NCI-H1092 treated with DMSO at 0.1 percent for 48 hours (cell line): ENCODE measurements at regions not wholly inside any gene's neighbourhood (a gene's known extent, or its start where the extent isn't known, plus 50 kb on each side); places are given as distances from the start of the nearest gene placed in this dataset.
"Not testable (repeated sequence)": the region's sequence is repeated elsewhere in the genome, so short reads cannot be mapped to it uniquely, and the experiment has no call there.

Source experiments
- DNase-seq: peaks from one replicate; lab custom pipeline; 2025; lab: John Stamatoyannopoulos, UW

DNA sequence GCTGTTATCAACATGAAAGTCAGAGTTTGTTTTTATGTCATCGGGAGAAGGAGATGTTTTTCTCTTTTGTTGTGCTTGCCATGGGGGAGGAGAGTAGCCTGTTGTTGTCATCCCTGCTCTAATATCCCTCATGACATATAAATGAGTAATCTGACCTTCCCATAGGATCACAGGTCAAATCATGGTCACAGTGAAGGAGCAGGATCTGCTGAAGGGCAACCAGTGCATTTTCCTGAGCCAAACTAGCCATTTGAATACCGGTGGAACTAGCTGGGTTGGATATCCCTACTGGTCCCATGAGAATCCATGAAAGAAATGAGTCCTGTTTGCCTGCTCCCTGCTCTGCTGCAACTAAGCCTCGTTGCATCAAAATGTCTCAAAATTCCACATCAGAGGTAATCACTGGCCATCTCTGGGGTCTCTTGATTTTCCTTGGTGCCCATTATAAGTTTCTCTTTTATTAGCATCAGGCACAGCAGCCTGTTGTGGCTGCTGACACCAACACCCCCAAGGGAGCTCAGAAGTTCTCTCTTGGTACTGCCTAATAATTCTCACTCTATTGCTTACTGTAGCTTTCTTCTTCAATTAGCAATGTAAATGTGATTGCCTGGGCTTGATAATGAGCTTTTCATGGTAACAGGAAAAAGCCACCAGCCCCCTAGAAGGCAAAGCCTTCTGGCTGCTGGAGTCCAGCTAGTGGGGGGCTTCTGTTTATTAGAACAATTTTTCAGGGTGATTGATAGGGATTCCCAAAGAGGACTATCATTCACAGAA, 211.4 kb upstream of the ERCC4 start:
- DNase-seq: no peak

DNA sequence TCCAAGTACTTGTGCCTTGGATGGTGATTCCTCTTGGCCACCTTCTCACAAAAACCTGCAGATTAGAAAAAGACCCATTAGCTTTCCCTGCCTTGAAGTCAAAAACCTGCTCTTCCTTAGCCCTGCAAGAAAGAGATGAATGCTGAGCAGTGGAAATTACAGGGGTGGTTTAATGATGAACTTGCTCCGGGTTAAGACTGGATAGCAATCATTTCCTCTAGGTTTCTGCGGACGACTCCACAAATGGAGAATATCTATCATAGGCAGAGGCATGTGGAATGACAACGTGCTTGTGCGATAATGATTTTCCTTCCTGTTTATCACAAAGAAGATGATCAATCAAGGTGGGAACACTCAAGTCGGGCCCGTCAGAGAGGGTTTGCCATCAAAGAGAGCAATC, 201.2 kb upstream of the ERCC4 start:
- no peak for DNase-seq

DNA sequence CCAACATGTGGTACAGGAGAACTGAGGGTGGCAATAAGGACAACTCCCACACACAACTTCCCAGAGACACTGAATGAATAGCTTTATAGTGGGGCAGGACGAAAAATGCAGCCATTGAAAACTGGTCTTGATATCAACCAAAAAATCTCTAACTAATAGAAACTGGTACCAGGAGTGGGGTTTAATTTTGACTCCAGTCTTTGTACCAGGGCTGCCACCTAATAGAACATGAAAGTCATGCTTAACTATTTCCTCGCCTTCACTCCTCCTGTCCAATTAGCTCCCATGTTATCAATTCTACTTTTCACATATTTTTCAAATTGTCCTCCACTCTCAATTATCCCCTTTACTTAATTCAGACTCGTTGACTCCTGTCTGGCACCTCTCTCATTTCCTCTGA, 192.0 kb upstream of the ERCC4 start:
- no peak for DNase-seq

DNA sequence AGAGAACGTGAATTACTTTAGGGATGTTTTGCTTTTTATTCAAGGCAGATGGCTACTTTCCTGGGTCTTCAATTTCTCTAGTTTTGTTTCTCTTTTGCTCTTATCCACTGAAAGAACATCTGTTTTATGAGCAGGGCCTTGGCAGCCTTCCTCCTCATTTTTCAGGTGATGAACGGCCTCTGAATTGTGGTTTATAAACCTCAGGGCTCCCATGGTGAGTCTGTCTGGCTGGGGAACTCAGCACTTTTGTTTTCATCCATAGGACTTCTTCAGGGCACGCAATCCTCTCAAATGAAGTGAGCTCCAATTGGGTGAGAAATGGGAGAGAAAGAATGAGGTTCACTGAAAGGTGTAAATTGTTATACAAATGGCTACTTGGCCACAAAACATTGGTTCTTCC, 186.4 kb upstream of the ERCC4 start:
- no peak for DNase-seq

DNA sequence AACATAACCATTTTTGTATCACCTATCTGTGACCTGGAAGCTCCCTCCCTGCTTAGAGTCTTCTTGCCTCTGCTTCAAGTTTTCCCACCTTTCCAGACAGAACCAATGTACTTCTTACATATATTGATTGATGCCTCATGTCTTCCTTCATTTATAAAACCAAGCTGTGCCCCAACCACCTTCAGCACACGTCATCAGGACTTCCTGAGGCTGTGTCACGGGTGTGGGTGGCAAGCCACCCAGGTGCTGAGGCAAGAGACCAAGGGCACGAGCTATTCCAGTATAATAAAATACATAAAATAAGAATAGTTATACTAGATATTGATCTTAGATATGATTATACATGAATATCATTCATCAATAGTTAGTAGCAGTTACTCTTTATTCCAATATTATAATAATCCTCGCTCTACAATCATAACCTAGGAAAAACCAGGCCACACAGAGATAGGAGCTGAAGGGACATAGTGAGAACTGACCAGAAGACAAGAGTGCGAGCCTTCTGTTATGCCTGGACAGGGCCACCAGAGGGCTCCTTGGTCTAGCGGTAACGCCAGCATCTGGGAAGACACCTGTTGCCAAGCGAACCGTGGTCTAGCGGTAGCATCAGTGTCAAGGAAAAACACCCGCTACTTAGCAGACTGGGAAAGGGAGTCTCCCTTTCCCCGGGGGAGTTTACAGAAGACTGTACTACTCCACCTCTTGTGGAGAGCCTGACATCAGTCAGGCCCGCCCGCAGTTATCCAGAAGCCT, 180.2 kb upstream of the ERCC4 start:
- DNase-seq: not testable (repeated sequence)

DNA sequence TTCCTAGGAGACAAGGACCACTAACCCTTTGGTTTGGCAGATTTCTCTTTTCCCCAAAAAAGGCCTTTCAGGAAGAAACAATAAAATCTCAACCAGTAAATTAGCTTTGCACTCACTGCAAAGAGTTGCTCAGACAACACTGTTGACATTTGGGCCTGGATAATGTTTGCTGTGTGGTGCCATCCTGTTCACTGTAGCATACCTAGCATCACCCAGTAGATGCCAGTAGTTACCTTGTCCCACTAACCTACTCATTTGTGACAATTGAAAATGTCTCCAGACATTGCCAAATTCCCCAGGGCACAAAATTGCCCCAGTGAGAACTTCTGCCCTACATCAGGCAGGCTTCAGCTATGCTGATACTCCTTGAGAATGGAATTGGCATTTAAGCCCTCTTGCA, 177.0 kb upstream of the ERCC4 start:
- no peak for DNase-seq

DNA sequence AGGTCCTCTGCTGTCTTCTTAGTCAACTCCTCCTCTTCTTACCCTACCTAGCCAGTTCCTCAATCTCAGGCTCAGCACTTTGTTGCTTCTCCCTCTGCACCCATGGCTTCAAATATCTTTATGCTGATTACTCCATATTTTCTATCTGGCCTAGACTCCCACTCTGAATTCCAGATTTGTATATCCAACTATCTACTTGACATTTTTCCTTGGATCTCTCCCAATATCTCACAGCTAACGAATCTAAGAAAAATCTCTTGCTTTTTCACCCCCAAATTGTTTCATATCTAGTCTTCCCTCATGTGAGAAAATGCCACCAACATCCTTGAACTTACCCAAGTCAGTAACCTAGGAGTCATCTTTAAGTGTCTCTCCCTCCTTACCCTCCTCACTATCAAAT, 176.4 kb upstream of the ERCC4 start:
- DNase-seq: no peak

DNA sequence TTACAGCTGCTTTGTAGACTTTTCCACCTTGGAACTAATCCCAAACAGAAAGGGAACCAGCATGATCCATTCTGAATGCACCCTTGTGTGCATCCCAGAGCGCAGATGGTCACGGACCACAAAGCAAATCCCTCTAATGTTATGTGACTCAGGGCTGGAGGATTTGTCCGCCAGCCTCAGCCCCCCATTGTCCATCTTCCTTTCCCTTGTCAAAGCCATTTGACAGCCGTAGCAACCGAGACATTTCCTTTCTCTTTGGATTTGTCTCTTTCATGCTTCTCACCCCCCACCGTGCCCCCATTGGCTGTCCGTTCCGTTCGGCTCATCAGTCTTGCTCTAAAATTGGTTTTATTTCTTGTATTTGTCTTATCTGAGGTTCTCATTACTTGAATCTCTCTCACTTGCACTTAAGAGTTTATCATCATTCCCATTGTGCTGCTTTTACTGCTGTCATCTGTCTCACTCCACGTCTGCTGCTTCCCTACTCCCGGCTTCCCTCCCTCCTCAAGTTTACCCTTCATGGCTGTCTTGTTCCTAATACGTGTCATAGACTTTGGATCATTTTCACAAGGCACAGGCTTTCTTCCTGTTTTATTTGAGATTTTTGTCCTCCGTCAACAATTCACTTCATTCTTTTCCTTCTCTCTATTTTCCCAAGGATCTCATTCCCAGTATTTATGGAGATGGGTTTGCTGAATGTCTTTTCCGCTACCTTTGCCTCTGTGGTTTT, 163.4 kb upstream of the ERCC4 start:
- no peak for DNase-seq

DNA sequence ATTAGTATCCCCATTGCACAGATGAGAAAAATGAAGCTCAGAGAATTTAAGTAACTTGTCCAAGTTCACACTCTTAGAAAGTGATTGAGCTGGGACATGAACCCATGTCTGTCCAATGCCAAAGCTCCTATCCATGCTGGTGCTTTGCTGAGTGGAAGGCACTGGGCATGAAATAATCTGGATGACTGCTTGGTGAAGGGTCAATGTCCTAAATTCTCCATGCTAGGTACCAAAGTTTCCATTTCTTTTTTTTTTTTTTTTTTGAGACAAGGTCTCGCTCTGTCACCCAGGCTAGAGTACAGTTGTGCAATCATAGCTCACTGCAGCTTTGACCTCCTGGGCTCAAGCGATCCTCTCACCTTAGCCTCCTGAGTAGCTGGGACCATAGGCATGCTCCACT, 153.6 kb upstream of the ERCC4 start:
- DNase-seq: no peak

DNA sequence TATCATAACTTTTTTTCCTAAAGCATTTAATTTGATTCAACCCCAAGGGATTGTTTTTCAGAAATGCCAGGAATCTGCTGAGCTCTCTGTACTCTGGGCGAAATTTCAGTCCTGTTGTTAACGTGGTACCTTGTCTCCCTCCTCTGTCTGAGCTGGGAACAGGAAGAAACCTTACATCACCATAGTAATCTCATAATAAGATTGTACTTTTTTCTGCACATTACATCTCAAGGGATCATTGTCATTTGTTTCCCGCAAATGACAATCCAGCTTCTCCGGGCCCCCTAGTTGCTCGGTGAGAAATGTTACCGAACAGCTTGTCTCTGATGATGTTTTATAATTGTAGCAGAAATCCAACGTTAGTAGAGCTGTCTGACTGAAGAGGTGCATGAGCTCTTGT, 152.7 kb upstream of the ERCC4 start:
- no peak for DNase-seq

DNA sequence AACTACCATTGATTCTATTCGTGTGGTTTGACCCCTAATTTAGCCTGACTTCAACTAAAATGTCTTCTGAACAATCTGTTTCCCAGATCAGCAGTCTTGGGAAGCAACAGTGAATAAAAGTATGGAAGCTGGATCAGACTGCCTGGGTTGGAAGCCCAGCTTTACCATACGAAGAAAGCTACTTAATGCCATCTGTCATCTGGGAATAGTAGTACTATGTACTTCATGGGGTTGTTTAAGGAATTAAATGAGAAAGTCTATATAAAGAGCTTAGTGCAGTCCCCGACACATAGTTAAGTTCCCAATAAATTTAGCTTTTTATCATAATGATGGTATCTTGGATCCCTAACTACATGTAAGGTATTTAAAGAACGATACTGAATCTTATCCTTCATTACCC, 151.5 kb upstream of the ERCC4 start:
- DNase-seq: no peak

DNA sequence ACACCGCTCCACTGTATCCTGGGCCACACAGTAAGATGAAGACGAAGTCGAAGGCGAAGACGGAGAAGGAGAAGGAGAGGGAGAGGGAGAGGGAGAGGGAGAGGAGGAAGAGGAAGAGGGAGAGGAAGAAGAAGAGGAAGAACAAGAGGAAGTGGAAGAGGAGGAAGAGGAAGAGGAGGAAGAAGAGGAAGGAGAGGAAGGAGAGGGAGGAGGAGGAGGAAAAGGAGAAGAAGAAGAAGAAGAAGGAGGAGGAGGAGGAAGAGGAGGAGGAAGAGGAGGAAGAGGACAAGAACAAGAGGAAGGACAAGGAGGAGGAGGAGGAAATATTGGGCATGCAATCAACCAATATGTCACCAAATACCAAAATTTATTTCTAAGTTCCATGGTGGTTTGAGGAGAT, 149.5 kb upstream of the ERCC4 start:
- DNase-seq: no peak

DNA sequence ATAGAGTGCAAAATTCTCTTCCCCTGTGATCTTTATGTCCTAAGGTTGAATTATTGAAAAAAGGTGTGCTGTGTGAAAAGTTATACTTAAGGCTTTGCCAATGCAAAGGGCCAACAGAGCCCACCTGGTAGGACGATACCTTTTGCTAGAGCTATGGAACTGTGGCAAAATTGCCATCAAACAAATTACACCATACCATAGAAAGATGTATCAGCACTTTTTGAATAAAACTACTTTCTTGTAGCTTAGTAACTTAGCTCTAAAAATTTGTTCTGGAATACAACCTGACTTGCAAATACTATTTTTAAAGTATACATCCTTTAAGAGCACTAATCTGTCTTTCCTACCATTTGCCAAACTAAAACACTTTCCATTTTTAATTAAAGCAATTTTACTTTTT, 147.2 kb upstream of the ERCC4 start:
- DNase-seq: no peak

DNA sequence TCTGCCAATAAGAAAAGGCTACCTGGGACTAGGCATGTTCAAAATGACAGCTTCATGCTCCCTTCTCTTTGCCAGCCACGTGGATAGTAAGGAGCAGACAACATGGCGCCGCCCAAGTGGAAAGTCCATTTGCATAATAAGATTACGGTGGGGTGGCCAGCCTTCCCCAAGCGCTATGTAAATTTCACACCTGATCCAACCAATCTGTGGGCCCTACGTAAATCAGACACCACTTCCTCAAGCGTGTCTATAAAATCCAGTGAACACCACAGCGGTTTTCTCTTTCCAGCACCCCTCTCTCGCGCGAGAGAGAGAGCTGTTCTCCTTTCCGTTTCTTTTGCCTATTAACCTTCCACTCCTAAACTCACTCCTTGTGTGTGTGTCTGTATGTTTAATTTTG, 140.3 kb upstream of the ERCC4 start:
- DNase-seq: no peak

DNA sequence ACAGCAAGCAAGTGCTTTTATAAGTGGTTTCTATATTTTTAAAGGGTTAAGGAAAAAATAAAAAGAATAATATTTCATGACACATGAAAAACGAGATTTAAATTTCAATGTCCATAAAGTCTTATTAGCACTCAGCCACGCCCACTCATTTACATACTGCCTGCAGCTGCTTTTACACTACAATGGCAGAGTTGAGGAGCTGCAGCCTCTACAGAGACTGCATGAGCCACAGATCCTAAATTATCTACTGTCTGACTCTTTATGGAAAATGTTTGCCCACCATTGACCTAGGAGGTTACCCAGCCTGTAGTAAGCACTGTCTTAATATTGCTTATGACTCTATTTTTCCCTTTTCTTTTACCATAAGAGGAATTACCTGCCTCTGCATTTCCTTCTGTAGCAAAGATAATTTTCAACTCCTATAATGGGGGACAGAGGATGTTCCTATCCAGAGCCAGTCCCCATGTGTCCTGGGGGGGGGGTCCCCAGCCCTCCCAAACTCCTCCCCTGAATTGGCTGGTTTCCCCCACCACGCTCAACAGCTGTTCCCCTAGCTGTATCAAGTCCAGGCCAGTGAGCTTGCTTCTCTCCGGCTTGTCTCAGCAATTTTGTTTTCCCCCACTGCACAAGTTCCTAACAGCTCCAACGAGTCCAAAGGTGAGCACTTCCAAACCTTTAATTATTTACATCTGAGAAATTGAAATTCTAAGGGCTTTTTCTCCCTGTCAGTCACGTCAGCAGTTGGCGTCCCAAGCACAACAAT, 139.4 kb upstream of the ERCC4 start:
- DNase-seq: no peak

DNA sequence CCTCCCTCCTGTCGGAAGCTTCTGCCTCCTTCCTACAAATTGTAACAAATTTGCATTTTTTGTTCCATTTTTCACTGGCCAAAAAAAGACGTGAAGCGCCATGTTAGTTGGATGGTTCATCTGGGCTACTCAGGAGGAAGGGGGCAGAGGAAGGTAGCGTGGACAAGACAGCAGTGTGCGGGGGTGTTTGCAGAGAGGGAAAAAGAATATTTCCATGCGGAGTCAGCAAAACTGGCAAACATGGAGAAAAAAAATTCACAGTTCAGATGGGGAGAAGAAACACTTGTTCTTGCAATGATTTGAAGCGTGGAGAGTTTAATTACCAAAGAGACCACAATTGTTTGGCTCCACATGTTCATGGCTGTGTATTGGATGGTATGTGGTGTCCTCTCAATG, 138.8 kb upstream of the ERCC4 start:
- no peak for DNase-seq

DNA sequence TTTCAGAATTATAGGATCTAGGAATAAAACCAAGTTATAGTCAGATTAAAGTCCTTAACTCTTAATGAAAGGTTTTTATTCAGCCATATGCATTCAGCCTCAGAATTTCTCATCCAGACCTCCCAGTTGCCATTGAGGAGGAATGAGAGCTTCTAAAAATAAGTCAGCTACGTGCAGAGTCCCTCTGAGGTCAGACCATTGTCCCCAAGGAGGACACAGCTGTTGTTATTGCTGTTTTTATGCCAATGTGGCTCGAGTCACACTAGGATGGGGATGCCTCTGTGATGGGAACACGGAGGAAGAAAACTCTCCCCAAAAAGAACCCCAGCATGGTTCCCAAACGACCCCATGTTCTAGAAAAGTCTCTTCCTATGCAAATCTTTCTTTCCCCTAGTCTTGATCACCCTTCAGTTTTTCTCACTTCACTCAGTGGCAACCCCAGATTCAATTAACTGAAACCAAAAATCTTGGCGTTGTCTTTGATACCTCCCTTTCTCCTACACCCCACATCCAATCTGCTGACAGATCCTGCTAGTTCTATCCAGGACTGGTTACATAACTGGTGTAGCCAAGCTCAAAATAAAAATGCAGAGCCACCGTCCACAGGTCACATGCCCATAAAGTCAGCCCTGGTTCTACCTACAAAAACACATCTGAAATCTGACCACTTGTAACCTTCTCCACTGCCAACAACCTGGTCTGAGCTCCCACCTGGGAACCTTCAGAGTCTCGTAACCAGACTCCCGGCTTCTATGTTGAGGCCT, 138.2 kb upstream of the ERCC4 start:
- no peak for DNase-seq

DNA sequence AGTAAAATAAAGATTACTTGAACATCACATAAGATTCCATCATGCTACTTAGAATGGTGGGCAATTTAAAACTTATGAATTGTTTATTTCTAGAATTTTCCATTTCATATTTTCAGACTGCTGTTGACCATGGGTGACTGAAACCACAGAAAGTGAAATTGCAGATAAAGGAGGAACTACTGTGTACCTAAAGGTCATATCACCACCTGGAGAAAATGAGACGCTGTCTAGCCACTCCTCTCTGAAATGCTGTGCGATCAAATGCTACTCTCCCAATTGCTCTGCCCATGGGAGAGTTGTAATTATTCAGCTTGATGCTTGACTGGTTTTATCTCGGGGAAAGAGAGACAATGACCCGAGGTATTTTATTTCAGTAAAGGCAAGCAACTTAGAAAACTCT, 128.9 kb upstream of the ERCC4 start:
- no peak for DNase-seq

DNA sequence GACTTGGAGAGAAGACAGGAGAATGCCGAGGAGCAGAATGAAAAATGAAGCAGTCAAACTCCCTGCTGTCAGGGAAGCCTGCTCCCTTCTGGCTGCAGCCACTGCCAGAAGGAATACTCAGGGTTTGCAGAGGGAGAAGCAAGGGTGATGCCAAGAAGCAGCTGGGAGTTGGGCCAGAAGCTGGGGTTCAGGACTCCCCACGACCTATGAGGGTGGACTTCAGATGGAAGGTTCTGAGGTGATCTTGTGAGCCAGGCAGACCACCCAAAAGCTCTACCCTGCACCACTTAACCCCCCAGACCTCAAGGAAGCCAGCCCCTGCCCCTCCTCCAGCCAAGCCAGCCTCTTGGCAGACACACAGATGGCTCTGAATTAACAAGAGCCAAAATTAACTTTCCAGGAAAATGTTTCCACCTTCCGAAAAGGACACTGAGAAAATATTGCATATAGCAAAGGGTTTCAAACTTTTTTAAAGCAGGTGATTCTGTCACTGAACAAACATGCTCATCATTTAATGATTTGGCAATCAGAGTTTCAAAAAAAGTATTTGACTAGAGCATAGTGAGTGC, 126.0 kb upstream of the ERCC4 start:
- DNase-seq: no peak

DNA sequence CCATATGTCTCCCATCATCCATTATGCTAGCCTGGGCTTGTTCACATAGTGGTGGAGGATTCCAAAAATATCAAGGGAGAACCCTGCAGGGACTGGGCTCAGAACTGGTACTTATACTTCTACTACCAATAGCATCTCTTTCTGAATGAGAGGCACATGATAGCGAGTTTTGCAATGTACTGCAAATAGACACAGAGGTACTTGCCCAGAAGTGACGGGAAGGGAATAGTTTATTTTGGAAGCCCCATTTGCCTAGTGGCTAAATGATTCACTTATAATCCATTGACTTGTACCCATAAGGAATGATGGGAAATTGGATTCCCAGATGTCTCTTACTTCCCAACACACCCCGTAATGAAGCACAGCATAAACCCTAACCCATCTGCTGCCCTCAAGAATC, 124.8 kb upstream of the ERCC4 start:
- DNase-seq: no peak

DNA sequence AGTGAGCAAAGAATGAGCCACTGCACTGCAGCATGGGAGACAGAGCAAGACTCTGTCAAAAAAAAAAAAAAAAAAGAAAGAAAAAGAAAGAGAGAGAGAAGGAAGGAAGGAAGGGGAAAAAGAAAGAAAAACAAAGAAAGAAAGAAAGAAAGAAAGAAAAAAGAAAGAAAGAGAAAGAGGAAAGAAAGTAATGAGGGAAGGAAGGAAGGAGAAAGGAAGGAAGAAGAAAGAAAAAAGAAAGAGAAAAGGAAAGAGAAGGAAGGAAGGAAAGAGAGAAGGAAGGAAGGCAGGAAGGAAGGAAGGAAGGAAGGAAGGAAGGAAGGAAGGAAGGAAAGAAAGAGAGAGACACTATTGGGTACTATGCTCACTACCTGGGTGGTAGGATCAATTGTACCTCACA, 122.2 kb upstream of the ERCC4 start:
- DNase-seq: no peak
